Activated naive CD4-positive, alpha-beta T cell treated with anti-CD3 and anti-CD28 coated beads for 36 hours (primary cell): ENCODE measurements at regions not wholly inside any gene's neighbourhood (a gene's known extent, or its start where the extent isn't known, plus 50 kb on each side); places are given as distances from the start of the nearest gene placed in this dataset.

ENCODE experiments used
- CTCF ChIA-PET: fragments of 350-600 bp; sonication (Branson Sonifier 250); formaldehyde crosslinking; loops from one replicate; lab custom pipeline; 2021; ENCODE audit warnings: antibody characterized with exemption; lab: Charles Lee
- DNase-seq: peaks from one replicate; pipeline ENCODE4 v3.0.0-alpha.2; 2020
- H3K27ac Mint-ChIP-seq: one replicate; pipeline ENCODE4 v1.8.0; 2021; ENCODE audit warnings: mild to moderate bottlenecking, mixed read lengths
- H3K27me3 Mint-ChIP-seq: one replicate; pipeline ENCODE4 v1.8.0; 2021; ENCODE audit warnings: low read depth, mixed read lengths
- H3K36me3 Mint-ChIP-seq: one replicate; pipeline ENCODE4 v1.8.0; 2021; ENCODE audit warnings: low read depth, mixed read lengths
- H3K4me1 Mint-ChIP-seq: one replicate; pipeline ENCODE4 v1.8.0; 2021; ENCODE audit warnings: low read depth, mixed read lengths
- H3K4me3 Mint-ChIP-seq: one replicate; pipeline ENCODE4 v1.8.0; 2021; ENCODE audit warnings: mild to moderate bottlenecking, moderate library complexity, mixed read lengths
- H3K9me3 Mint-ChIP-seq: one replicate; pipeline ENCODE4 v1.8.0; 2021; ENCODE audit warnings: mixed read lengths
- intact Hi-C: fragments of 100-400 bp; cut with micrococcal nuclease; formaldehyde crosslinking; loops from one replicate; pipeline ENCODE4 v1.15.1; 2023

- H3K36me3 Mint-ChIP-seq: no peaks in the 10 kb centered on the region
- CTCF ChIA-PET: interaction anchor here (0.6 kb wide), 1 partner anchor 560 kb away, joined by 3 read pairs; no protein-coding TSS in a partner anchor
- intact Hi-C loops: no loop called here
- no peaks in the 10 kb centered on the region for H3K4me1 Mint-ChIP-seq
- no peaks in the 10 kb centered on the region for H3K9me3 Mint-ChIP-seq
- H3K27me3 Mint-ChIP-seq: peaks cover 12% of the 10 kb centered on the region
- no peak for DNase-seq
- H3K27ac Mint-ChIP-seq: no peak overlapping the region
- no peak overlapping the region for H3K4me3 Mint-ChIP-seq
Observed at GRCh38 chr6:139923964-139924475, 549.6 kb upstream of the CITED2 start.

- no peaks in the 10 kb centered on the region for H3K4me1 Mint-ChIP-seq
- H3K4me3 Mint-ChIP-seq: no peak overlapping the region
- DNase-seq: no peak
- CTCF ChIA-PET: no interaction called here
- no peaks in the 10 kb centered on the region for H3K36me3 Mint-ChIP-seq
- no peak overlapping the region for H3K27ac Mint-ChIP-seq
- H3K9me3 Mint-ChIP-seq: no peaks in the 10 kb centered on the region
- peaks cover 12% of the 10 kb centered on the region for H3K27me3 Mint-ChIP-seq
- intact Hi-C loops: no loop called here
Observed at GRCh38 chr6:139922236-139922635, 547.8 kb upstream of the CITED2 start.

GRCh38 chr6:139920776-139921100, 546.3 kb upstream of the CITED2 start:
- H3K27ac Mint-ChIP-seq: no peak overlapping the region
- no peaks in the 10 kb centered on the region for H3K4me1 Mint-ChIP-seq
- DNase-seq: no peak
- peaks cover 11% of the 10 kb centered on the region for H3K27me3 Mint-ChIP-seq
- no peaks in the 10 kb centered on the region for H3K9me3 Mint-ChIP-seq
- no peak overlapping the region for H3K4me3 Mint-ChIP-seq
- intact Hi-C loops: no loop called here
- CTCF ChIA-PET: no interaction called here
- no peaks in the 10 kb centered on the region for H3K36me3 Mint-ChIP-seq

- no peak for DNase-seq
- peaks cover 11% of the 10 kb centered on the region for H3K27me3 Mint-ChIP-seq
- H3K4me1 Mint-ChIP-seq: no peaks in the 10 kb centered on the region
- CTCF ChIA-PET: no interaction called here
- no peak overlapping the region for H3K4me3 Mint-ChIP-seq
- no peaks in the 10 kb centered on the region for H3K9me3 Mint-ChIP-seq
- intact Hi-C loops: no loop called here
- no peaks in the 10 kb centered on the region for H3K36me3 Mint-ChIP-seq
- H3K27ac Mint-ChIP-seq: no peak overlapping the region
Observed at GRCh38 chr6:139920027-139920775, 545.8 kb upstream of the CITED2 start.

GRCh38 chr6:139919107-139920026, 544.9 kb upstream of the CITED2 start:
- CTCF ChIA-PET: no interaction called here
- intact Hi-C loops: no loop called here
- DNase-seq: no peak
- Mint-ChIP-seq H3K9me3 (no peaks in the 10 kb centered on the region), H3K4me3 (no peak overlapping the region), H3K27me3 (peaks cover 11% of the 10 kb centered on the region), H3K27ac (no peak overlapping the region), H3K4me1 (no peaks in the 10 kb centered on the region), H3K36me3 (no peaks in the 10 kb centered on the region)

- Mint-ChIP-seq H3K27ac (no peak overlapping the region), H3K4me1 (no peaks in the 10 kb centered on the region), H3K9me3 (no peaks in the 10 kb centered on the region), H3K36me3 (no peaks in the 10 kb centered on the region), H3K4me3 (no peak overlapping the region), H3K27me3 (peaks cover 11% of the 10 kb centered on the region)
- intact Hi-C loops: no loop called here
- CTCF ChIA-PET: no interaction called here
- DNase-seq: no peak
Observed at GRCh38 chr6:139917951-139918630, 543.6 kb upstream of the CITED2 start.

GRCh38 chr6:139914910-139915309, 540.5 kb upstream of the CITED2 start:
- Mint-ChIP-seq H3K27me3 (peaks cover 4% of the 10 kb centered on the region), H3K4me3 (no peak overlapping the region), H3K27ac (no peak overlapping the region), H3K4me1 (no peaks in the 10 kb centered on the region), H3K9me3 (no peaks in the 10 kb centered on the region), H3K36me3 (no peaks in the 10 kb centered on the region)
- CTCF ChIA-PET: no interaction called here
- no peak for DNase-seq
- intact Hi-C loops: no loop called here

GRCh38 chr6:139912735-139913400, 538.4 kb upstream of the CITED2 start:
- no peak overlapping the region for H3K4me3 Mint-ChIP-seq
- no peak overlapping the region for H3K27ac Mint-ChIP-seq
- no peaks in the 10 kb centered on the region for H3K4me1 Mint-ChIP-seq
- CTCF ChIA-PET: no interaction called here
- H3K27me3 Mint-ChIP-seq: peaks cover 4% of the 10 kb centered on the region
- intact Hi-C loops: no loop called here
- H3K36me3 Mint-ChIP-seq: no peaks in the 10 kb centered on the region
- no peak for DNase-seq
- no peaks in the 10 kb centered on the region for H3K9me3 Mint-ChIP-seq

GRCh38 chr6:139909992-139910391, 535.5 kb upstream of the CITED2 start:
- H3K27ac Mint-ChIP-seq: no peak overlapping the region
- CTCF ChIA-PET: no interaction called here

GRCh38 chr6:139905404-139906052, 531.1 kb upstream of the CITED2 start:
- Mint-ChIP-seq H3K27ac (no peak overlapping the region), H3K27me3 (peaks cover 2% of the 10 kb centered on the region), H3K9me3 (no peaks in the 10 kb centered on the region), H3K4me1 (no peaks in the 10 kb centered on the region), H3K4me3 (no peak overlapping the region), H3K36me3 (no peaks in the 10 kb centered on the region)
- intact Hi-C loops: no loop called here
- CTCF ChIA-PET: no interaction called here
- DNase-seq: no peak

More at GRCh38 chr6:139909992-139910391, 535.5 kb upstream of the CITED2 start:
- Mint-ChIP-seq H3K9me3 (no peaks in the 10 kb centered on the region), H3K36me3 (no peaks in the 10 kb centered on the region), H3K4me3 (no peak overlapping the region), H3K27me3 (peaks cover 4% of the 10 kb centered on the region), H3K4me1 (no peaks in the 10 kb centered on the region)
- DNase-seq: no peak
- intact Hi-C loops: no loop called here

- Mint-ChIP-seq H3K9me3 (no peaks in the 10 kb centered on the region), H3K27me3 (peaks cover 2% of the 10 kb centered on the region), H3K4me3 (no peak overlapping the region), H3K36me3 (no peaks in the 10 kb centered on the region), H3K4me1 (no peaks in the 10 kb centered on the region), H3K27ac (no peak overlapping the region)
- DNase-seq: no peak
- intact Hi-C loops: no loop called here
- CTCF ChIA-PET: interaction anchor here (0.8 kb wide), 1 partner anchor 23 kb away, joined by 4 read pairs; no protein-coding TSS in a partner anchor
Observed at GRCh38 chr6:139904568-139904967, 530.1 kb upstream of the CITED2 start.
